Occipital lobe (tissue), 1 donor: ENCODE measurements at regions not wholly inside any gene's neighbourhood (a gene's known extent, or its start where the extent isn't known, plus 50 kb on each side); places are given as distances from the start of the nearest gene placed in this dataset.
"Not testable (repeated sequence)": the region's sequence is repeated elsewhere in the genome, so short reads cannot be mapped to it uniquely, and the experiment has no call there.

Source experiments
- DNase-seq: peaks from one replicate; lab custom pipeline; 2025; lab: John Stamatoyannopoulos, UW

GRCh38 chr13:73521985-73522524 lies 463.2 kb downstream of the KLF5 start:
- DNase-seq: no peak

- no peak for DNase-seq
Measured at GRCh38 chr13:73521290-73521624, 462.5 kb downstream of the KLF5 start.

DNA sequence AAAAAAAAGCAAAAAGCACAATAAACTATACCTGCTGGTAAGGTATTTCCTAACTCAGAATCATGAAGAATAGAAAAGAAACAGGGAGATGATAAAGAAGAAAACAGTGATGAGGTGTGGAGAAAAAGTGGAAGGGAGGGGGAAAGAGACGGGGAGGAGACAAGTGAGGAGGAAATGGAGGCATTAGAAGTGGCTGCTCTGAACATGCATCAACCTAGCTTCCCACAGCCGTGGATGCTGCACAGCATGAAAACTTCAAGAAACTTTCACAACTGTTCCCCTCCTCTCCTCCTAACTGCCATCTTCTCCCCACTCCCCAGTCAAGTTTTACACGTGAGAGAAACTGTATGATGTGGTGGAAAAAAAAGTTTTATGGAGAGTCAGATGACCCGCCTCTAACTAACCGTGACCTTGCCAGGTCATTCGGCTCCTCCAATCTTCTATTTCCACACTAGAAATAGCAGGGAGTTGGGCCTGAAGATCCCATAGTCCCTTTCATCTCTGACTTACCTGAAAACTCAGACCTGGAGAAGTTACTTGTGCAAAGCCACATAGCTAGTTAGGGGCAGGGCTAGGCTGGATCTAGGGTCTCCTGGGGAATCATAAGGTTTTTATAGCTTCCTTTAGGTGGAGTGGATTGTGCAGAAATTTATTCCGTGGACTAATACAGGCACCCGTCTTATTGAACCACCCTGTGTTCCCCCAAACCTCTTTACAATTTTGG lies 461.9 kb downstream of the KLF5 start:
- no peak for DNase-seq

GRCh38 chr13:73520135-73520534 lies 461.3 kb downstream of the KLF5 start:
- DNase-seq: not testable (repeated sequence)

GRCh38 chr13:73519396-73520116 lies 460.8 kb downstream of the KLF5 start:
- no peak for DNase-seq

- no peak for DNase-seq
Measured at GRCh38 chr13:73517766-73518165, 459.0 kb downstream of the KLF5 start.

GRCh38 chr13:73516731-73517130 lies 457.9 kb downstream of the KLF5 start:
- DNase-seq: no peak

DNA sequence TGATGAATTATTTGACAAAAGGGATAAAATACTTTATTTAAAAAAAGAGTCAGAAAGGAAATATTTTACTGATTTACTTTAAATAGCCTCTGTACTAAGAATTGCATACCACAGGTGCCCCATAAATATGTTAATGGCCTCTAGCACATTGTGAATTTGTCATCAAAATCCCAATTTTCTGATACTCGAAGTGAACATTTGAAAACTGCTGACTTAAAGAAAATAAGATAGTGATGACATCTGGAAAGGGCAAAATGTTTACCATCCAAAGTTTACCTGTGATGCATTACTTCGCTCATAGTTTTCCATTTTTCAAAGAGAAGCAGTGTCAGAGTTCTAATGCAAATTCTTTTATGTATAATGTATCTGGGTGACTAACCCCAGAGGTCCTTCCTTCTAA lies 455.4 kb downstream of the KLF5 start:
- DNase-seq: no peak

DNA sequence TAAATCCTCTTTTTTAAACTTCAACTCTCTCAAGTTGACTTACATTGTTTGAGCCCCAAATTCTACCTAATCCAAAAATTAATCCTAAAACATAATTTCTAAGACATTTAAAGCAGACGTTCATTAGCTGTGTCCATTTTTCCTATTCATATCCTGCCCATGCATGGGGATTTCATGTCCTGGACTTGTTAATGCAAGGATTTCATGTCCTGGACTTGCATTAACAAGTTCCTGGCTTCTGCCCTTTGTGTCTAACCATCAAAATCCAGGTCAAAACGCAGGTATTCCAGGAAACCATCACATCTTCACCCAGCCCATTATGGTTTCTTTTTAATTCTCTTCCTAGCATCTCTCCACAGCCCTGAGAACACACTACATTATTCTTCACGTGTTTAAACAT lies 454.9 kb downstream of the KLF5 start:
- no peak for DNase-seq

GRCh38 chr13:73508841-73509240 lies 450.0 kb downstream of the KLF5 start:
- DNase-seq: no peak

GRCh38 chr13:73505376-73505890 lies 446.6 kb downstream of the KLF5 start:
- DNase-seq: no peak

GRCh38 chr13:73499695-73500094 lies 440.9 kb downstream of the KLF5 start:
- no peak for DNase-seq

GRCh38 chr13:73497430-73497829 lies 438.6 kb downstream of the KLF5 start:
- DNase-seq: no peak

GRCh38 chr13:73496711-73497110 lies 437.9 kb downstream of the KLF5 start:
- no peak for DNase-seq

DNA sequence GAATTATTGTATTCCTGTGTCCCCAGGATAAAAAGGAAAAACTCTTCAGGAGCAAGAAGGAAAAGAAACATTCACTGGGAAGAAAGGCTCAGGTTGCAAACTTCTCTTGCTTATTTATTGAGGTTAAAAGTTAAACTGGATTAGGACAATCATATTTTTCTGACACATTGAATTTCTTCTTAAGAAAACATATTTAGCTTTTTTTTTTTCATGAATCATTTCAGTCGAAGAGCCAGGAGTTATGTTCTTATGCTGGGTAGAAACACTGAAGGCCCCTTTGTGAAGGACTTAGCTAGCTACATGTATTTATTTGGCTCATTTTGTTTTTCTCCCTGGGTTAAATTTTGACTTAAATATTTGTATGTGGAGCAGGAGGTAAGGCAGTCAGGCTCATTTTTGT lies 434.0 kb downstream of the KLF5 start:
- DNase-seq: no peak

DNA sequence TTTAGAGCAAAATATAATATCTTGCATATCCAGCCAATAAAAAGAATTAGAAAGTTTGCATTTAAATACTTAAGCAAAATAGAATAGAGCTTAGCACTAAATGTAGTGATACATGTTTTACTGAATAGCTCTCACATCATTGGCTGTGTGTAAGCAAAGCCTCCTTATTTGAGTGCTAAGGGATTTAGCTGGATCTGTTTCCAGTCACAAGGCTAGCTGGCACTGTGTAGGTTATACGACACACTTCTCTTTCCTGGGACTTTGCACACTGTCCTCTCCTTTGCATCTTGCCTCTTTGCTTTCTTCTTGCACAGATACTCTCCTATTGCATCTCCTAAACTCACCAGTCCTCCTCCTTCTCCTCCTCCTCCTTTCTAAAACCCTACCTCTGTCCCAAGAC lies 423.8 kb downstream of the KLF5 start:
- no peak for DNase-seq

- DNase-seq: no peak
Measured at GRCh38 chr13:73481886-73482445, 423.2 kb downstream of the KLF5 start.

DNA sequence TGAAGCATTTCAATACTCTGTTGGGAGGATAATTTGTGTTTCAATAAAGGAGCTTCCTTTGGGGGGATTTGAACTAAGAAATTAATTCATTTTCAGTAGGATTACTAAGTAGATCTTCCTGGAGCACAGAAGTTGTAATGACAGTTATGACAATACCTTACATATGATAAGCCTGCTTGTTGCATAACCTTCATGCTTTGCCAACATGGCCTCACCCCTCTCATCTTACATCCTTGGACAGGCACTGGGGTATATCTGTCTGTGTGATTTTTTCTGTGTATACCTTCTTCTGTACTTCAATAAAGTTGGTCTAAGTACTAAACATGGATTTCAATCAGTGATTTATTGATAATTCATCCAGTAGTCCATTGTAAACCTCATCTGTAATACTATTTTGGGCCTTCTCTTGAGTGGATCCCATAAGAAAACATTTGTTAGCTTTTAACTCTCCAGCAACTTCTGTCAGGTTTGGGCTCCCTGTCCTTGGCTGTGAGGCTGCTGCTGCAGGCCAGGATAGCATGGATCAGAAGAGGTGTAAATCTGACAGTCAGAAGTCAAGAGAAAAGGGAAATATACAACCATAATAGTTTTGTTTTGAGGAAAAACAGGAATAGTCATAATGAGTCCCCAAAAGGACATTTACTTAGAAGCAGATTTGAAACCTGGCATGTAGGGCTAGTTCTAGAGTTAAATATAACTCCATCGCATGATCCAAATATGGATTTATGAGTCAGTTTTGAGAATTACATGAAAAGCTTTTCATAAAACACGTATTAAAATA lies 422.2 kb downstream of the KLF5 start:
- DNase-seq: no peak

- DNase-seq: no peak
Measured at GRCh38 chr13:73479856-73480255, 421.1 kb downstream of the KLF5 start.

DNA sequence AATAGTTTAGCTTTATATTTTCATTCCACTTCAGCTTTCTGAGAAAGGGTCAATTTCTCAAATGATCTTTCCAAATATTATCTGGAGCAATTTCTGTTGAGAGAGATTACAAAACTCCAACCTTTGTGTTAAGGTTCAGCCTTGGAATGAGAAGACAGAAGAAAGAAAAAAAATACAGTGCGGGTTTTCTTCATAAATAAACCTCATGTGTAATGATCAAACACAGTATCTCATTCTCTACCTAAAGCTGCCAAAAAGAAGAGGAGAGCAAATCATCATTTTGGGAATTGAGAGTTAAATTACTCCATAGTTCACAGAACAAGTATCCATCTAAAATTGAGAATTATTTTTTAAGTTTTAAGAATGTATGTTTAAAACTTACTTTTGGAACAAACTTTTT lies 420.5 kb downstream of the KLF5 start:
- no peak for DNase-seq

- no peak for DNase-seq
Measured at GRCh38 chr13:73477441-73477840, 418.6 kb downstream of the KLF5 start.

DNA sequence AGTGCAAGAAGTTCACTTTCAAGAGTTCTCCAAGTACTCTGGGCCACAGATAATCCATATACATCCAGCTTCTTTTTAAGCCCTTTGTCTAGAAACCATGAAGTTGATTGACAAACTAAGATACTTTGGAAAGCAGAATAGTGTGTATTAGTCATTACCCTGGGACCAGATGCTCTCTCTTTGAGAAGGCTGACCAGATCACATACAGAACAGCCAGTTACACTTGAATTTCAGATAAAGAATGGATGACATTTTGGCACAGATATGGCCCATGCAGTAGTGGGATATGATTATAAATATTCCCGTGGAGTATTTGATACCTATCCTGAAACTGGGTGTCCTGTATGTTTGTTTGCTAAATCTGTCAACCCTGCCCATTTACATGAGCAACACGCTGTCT lies 414.2 kb downstream of the KLF5 start:
- DNase-seq: no peak
